HCT116 (cell line): ENCODE measurements at regions not wholly inside any gene's neighbourhood (a gene's known extent, or its start where the extent isn't known, plus 50 kb on each side); places are given as distances from the start of the nearest gene placed in this dataset.

ENCODE experiments used
- ATAC-seq: fragments of 200-7000 bp; cut with Tn5 transposase; 2 replicates; pipeline ENCODE4 v1.9.1; 2020; ENCODE audit warnings: mild to moderate bottlenecking, moderate library complexity
- BruUV-seq: library from RNA; stranded (reverse); fragments of 400-500 nt; replicated peaks from 2 replicates; lab custom pipeline; 2021; lab: Mats Ljungman, UMichigan
- CTCF ChIA-PET: fragments of 300-600 bp; sonication (Branson Sonifier 250); formaldehyde crosslinking; loops from one replicate; lab custom pipeline; 2021; ENCODE audit warnings: antibody characterized with exemption; lab: Charles Lee
- POLR2A ChIA-PET: fragments of 300-600, 350-600 bp; sonication (Branson Sonifier 250); formaldehyde crosslinking; loops from one replicate; lab custom pipeline; 2021; ENCODE audit warnings: antibody characterized with exemption; lab: Charles Lee
- RAD21 ChIA-PET, 2 experiments: fragments of 300-600 bp; sonication (Branson Sonifier 250); formaldehyde crosslinking; loops; one replicate each; lab custom pipeline; 2023; ENCODE audit warnings: low total read pairs in 2 of 2; ENCODE audit not compliant: uncharacterized antibody in 2 of 2, unreplicated experiment in 2 of 2, low non-redundant PET in 1 of 2; lab: Charles Lee
- DNase-seq: peaks from one replicate; pipeline ENCODE4 v3.0.0-alpha.2; 2010; ENCODE audit warnings: low read depth, low spot score
- H2AFZ ChIP-seq: fragments of 200-600 bp; shearing (Covaris generic), sonication (generic); 2 replicates; pipeline ENCODE4 v1.6.1; 2017; ENCODE audit warnings: low read depth, mixed run types, mixed read lengths, antibody characterized with exemption, low read length; ENCODE audit not compliant: poor library complexity, severe bottlenecking
- H3K27ac ChIP-seq: 2 replicates; pipeline ENCODE4 v1.5.1; 2012; ENCODE audit warnings: low read depth, low read length
- H3K27me3 ChIP-seq: fragments of 200-600 bp; sonication (generic); 2 replicates; pipeline ENCODE4 v1.6.1; 2016; ENCODE audit warnings: mixed run types, low read length, mixed read lengths; ENCODE audit not compliant: insufficient read depth
- H3K36me3 ChIP-seq, 2 experiments: fragments of 200-500 bp in 1 of 2; fragments of 200-600 bp in 1 of 2; sonication (Bioruptor generic) in 1 of 2; sonication (generic) in 1 of 2; 2 replicates each; pipeline versions ENCODE4 v1.5.1 to v1.6.1; 2014 to 2016; ENCODE audit warnings: low read length in 2 of 2, inconsistent platforms in 1 of 2, mixed read lengths in 1 of 2, mixed run types in 1 of 2; ENCODE audit not compliant: insufficient read depth in 2 of 2, control insufficient read depth in 1 of 2
- H3K4me1 ChIP-seq, 2 experiments: fragments of 200-600 bp in 1 of 2; sonication (generic) in 1 of 2; 2 replicates each; pipeline versions ENCODE4 v1.5.1 to v1.6.1; 2012 to 2017; ENCODE audit warnings: low read length in 2 of 2, inconsistent platforms in 1 of 2, mild to moderate bottlenecking in 1 of 2, mixed read lengths in 1 of 2, mixed run types in 1 of 2, moderate library complexity in 1 of 2; ENCODE audit not compliant: insufficient read depth in 2 of 2, control insufficient read depth in 1 of 2
- H3K4me2 ChIP-seq: fragments of 200-600 bp; sonication (generic); 2 replicates; pipeline ENCODE4 v1.6.1; 2017; ENCODE audit warnings: mixed run types, low read length, mixed read lengths
- H3K4me3 ChIP-seq, 2 experiments: fragments of 200-600 bp in 1 of 2; sonication (generic) in 1 of 2; replicated peaks in 1 of 2; 2 replicates each; pipeline ENCODE4 v1.5.1; 2011 to 2016; ENCODE audit warnings: low read length in 2 of 2, control low read depth in 1 of 2, low read depth in 1 of 2, mild to moderate bottlenecking in 1 of 2, mixed read lengths in 1 of 2, mixed run types in 1 of 2
- H3K79me2 ChIP-seq: fragments of 200-600 bp; sonication (generic); 2 replicates; pipeline ENCODE4 v1.6.1; 2017; ENCODE audit warnings: mild to moderate bottlenecking, mixed run types, low read length, moderate library complexity, mixed read lengths; ENCODE audit not compliant: insufficient read depth
- H3K9ac ChIP-seq: fragments of 200-600 bp; sonication (generic); 2 replicates; pipeline ENCODE4 v1.6.1; 2016; ENCODE audit warnings: low read length, mixed read lengths
- H3K9me2 ChIP-seq: fragments of 200-600 bp; sonication (generic), shearing (Covaris generic); 2 replicates; pipeline ENCODE4 v1.6.1; 2017; ENCODE audit warnings: mixed run types, mild to moderate bottlenecking, moderate library complexity; ENCODE audit not compliant: insufficient read depth
- H3K9me3 ChIP-seq, 2 experiments: fragments of 200-500 bp in 1 of 2; fragments of 200-600 bp in 1 of 2; sonication (Bioruptor generic) in 1 of 2; sonication (generic) in 1 of 2; 2 replicates each; pipeline ENCODE4 v1.6.1; 2014 to 2017; ENCODE audit warnings: low read length in 2 of 2, mixed read lengths in 2 of 2, inconsistent platforms in 1 of 2, low read depth in 1 of 2, mild to moderate bottlenecking in 1 of 2, mixed run types in 1 of 2, moderate library complexity in 1 of 2; ENCODE audit not compliant: control insufficient read depth in 1 of 2, insufficient read depth in 1 of 2
- H4K20me1 ChIP-seq: fragments of 200-600 bp; sonication (generic), shearing (Covaris generic); 2 replicates; pipeline ENCODE4 v1.6.1; 2017; ENCODE audit warnings: mixed run types, mild to moderate bottlenecking, moderate library complexity; ENCODE audit not compliant: insufficient read depth
- CBX3 ChIP-seq: IDR thresholded peaks from 2 replicates; pipeline ENCODE4 v1.6.1; 2012; ENCODE audit warnings: low read depth
- CEBPB ChIP-seq: IDR thresholded peaks from 2 replicates; pipeline ENCODE4 v1.6.1; 2012; ENCODE audit warnings: low read depth
- EGR1 ChIP-seq: IDR thresholded peaks from 2 replicates; pipeline ENCODE4 v1.6.1; 2012; ENCODE audit warnings: low read depth
- ELF1 ChIP-seq: IDR thresholded peaks from 2 replicates; pipeline ENCODE4 v1.6.1; 2012; ENCODE audit warnings: low read depth, borderline replicate concordance
- FOSL1 ChIP-seq: IDR thresholded peaks from 2 replicates; pipeline ENCODE4 v1.6.1; 2012; ENCODE audit warnings: low read depth
- JUND ChIP-seq: IDR thresholded peaks from 2 replicates; pipeline ENCODE4 v1.6.1; 2012
- SIN3A ChIP-seq: IDR thresholded peaks from 2 replicates; pipeline ENCODE4 v1.6.1; 2012; ENCODE audit warnings: low read depth
- TCF7L2 ChIP-seq: IDR thresholded peaks from 2 replicates; pipeline ENCODE4 v1.7.0; 2011; ENCODE audit warnings: borderline replicate concordance, inconsistent platforms; ENCODE audit not compliant: insufficient read depth, insufficient read length; ENCODE audit errors: extremely low read depth
- ZFX ChIP-seq: fragments of 450-650 bp; IDR thresholded peaks from 2 replicates; pipeline ENCODE4 v1.6.1; 2017
- ZNF274 ChIP-seq: fragments of 200-500 bp; sonication (Bioruptor generic); IDR thresholded peaks from 2 replicates; pipeline ENCODE4 v1.6.1; 2014; ENCODE audit warnings: mild to moderate bottlenecking, low read depth, low read length, inconsistent platforms
- intact Hi-C: fragments of 100-400 bp; cut with micrococcal nuclease; formaldehyde crosslinking; loops from 2 replicates; pipeline ENCODE4 v1.10.0; 2022
- TF ChIP-seq, protein P1 (sequence below): IDR thresholded peaks from 2 replicates; pipeline ENCODE4 v1.6.1; 2012
- TF ChIP-seq, protein P2 (sequence below): IDR thresholded peaks from 2 replicates; pipeline ENCODE4 v1.6.1; 2011; ENCODE audit warnings: mild to moderate bottlenecking, low read length, moderate library complexity; ENCODE audit not compliant: insufficient replicate concordance; ENCODE audit errors: extremely low read depth

DNA sequence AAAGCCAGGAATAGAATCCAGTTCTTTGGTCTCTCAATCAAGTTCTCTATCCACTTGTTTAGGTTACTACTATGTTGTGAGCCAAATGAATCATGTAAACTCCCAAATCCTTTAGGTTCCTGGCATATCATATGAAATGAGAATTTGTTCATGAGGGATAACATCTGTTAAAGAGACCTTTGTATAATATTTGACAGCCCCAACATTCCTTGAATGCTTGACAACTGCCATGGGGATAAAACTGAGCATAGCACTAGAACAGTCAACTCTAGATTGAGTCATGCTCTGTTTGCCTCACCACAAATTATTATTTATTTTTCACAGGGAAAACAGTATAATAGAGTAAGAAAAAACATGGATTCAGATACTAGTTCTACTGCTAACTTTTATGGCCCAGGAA, 93.3 kb downstream of the NAA11 start (continued):
- no peak for TF ChIP-seq TCF7L2
- TF ChIP-seq JUND, result no peak
- TF ChIP-seq SIN3A, result no peak
- TF ChIP-seq CEBPB, result no peak
- no peak for TF ChIP-seq FOSL1
- no peak for TF ChIP-seq ELF1
- TF ChIP-seq, protein P1, sequence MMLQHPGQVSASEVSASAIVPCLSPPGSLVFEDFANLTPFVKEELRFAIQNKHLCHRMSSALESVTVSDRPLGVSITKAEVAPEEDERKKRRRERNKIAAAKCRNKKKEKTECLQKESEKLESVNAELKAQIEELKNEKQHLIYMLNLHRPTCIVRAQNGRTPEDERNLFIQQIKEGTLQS, result no peak

DNA sequence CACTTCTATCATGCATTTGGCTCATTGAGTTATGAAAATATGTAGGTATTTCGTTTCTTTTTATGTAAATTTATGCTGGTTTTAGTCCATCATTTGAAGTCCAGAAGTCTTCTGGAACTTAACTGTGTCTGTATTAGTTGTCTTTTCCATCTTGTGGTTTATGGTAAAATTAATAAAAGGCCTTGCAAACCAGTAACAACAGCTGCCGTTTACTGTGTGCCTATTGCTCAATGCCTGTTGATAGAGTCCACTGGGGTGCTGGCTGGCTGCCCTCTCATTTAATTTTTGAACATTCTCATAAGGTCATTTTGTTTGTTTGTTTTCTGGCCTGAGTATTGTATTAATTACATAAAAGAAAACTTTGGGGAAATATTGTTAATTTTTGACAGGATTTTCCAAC, 98.0 kb downstream of the NAA11 start:
- H3K79me2 ChIP-seq, result no peaks in the 10 kb centered on the region
- H4K20me1 ChIP-seq, result no peaks in the 10 kb centered on the region
- H3K4me2 ChIP-seq, result no peak overlapping the region
- H3K27ac ChIP-seq, result no peak overlapping the region
- H3K9me3 ChIP-seq, result no peaks in the 10 kb centered on the region
- H3K36me3 ChIP-seq, result no peaks in the 10 kb centered on the region
- POLR2A ChIA-PET, result no interaction called here
- ATAC-seq (no peak), DNase-seq (no peak)
- no peaks in the 10 kb centered on the region for H3K9me2 ChIP-seq
- no peaks in the 10 kb centered on the region for H3K4me1 ChIP-seq
- no peak overlapping the region for H3K4me3 ChIP-seq
- TF ChIP-seq JUND (no peak), TCF7L2 (no peak), CBX3 (no peak), ELF1 (no peak), ZFX (no peak), EGR1 (no peak), ZNF274 (no peak)
- TF ChIP-seq, protein P2, sequence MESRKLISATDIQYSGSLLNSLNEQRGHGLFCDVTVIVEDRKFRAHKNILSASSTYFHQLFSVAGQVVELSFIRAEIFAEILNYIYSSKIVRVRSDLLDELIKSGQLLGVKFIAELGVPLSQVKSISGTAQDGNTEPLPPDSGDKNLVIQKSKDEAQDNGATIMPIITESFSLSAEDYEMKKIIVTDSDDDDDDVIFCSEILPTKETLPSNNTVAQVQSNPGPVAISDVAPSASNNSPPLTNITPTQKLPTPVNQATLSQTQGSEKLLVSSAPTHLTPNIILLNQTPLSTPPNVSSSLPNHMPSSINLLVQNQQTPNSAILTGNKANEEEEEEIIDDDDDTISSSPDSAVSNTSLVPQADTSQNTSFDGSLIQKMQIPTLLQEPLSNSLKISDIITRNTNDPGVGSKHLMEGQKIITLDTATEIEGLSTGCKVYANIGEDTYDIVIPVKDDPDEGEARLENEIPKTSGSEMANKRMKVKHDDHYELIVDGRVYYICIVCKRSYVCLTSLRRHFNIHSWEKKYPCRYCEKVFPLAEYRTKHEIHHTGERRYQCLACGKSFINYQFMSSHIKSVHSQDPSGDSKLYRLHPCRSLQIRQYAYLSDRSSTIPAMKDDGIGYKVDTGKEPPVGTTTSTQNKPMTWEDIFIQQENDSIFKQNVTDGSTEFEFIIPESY, result no peak
- TF ChIP-seq, protein P1, result no peak
- RAD21 ChIA-PET, result no interaction called here
- CTCF ChIA-PET, result no interaction called here
- 0 out of 2 replicates have a peak, but pooled peaks cover 2% of the 10 kb centered on the region for H3K27me3 ChIP-seq
- H2AFZ ChIP-seq, result no peak overlapping the region
- intact Hi-C loops, result no loop called here
- BruUV-seq, result no TSS peak
- no peak overlapping the region for H3K9ac ChIP-seq
